SKM-1 (cell line): ENCODE measurements at regions not wholly inside any gene's neighbourhood (a gene's known extent, or its start where the extent isn't known, plus 50 kb on each side); places are given as distances from the start of the nearest gene placed in this dataset.

Experiments used
- DNase-seq: peaks from one replicate; lab custom pipeline; 2025; ENCODE audit not compliant: unreplicated experiment; lab: John Stamatoyannopoulos, UW

- DNase-seq, result no peak
Observed at GRCh38 chr14:29205658-29206057, 439.1 kb downstream of the FOXG1 start.

GRCh38 chr14:29215853-29216252 lies 449.3 kb downstream of the FOXG1 start:
- no peak for DNase-seq

GRCh38 chr14:29216268-29217232 lies 450.0 kb downstream of the FOXG1 start:
- no peak for DNase-seq

- no peak for DNase-seq
Observed at GRCh38 chr14:29217813-29218450, 451.3 kb downstream of the FOXG1 start.

DNA sequence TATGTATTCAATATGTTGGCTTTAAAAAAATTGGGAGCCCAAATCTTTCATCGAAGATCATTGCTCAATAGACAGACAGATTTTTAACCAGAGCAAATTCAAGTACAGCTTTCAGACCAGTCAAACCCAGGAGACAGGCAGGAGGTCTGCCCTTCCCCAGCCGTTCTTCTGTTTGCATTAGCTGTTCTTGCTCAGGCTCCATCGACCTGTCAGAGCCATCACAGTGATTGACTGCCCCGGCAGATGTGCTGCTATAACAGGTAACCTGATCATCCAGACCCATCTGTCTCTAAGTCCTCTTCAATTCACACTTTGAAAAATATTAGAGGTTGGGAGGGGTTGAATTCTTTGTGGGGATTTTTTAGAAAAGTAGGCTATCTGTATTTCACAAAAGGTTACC lies 453.5 kb downstream of the FOXG1 start:
- DNase-seq, result no peak

DNA sequence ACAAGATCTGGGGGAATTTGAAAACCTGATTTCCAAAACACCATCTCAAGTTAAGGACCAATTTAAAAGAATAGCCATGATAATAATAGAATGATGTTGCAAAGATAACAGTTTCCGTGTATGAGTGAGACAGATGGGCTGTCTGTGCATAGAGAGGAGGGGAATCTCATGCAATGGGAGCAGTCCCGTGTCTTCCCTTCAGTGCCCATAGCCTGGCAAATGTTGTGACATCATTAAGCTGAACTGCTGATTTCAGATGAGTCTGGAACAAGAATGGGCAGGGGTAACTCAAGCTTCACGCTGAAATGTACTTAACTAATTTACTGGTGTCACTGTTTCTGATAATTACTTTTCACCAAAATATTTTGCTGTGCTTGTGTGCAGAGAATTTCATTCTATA lies 454.0 kb downstream of the FOXG1 start:
- no peak for DNase-seq

- no peak for DNase-seq
Observed at GRCh38 chr14:29222006-29222405, 455.4 kb downstream of the FOXG1 start.

DNA sequence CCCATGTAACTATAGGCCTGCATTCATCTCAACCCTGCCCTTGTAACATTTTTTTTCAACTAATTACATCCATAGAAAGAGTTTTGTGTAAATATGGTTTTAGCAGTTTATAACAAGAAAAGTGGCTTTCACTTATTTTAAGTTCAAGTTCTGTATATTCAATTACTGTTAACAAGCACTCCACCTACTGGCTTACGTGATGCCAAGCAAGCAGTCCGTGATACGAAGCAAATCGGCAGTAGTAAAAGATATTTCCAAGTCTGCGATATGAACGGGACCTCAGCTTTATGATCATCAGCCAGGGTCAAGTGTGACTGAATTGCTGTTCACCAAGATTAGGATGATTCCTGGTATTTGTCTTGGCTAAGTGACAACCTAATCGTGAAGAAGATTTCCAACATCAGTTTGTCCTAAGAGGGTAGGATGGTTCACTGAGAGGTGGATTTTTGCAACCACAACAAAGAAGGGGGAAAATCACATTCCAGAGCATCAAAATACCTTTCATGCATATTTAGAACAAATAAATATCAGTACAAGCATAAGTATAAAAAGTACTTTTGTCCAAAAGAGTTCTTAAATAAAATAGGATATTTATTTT lies 456.2 kb downstream of the FOXG1 start:
- peak; percentile 0 for DNase-seq

GRCh38 chr14:29223947-29224346 lies 457.4 kb downstream of the FOXG1 start:
- no peak for DNase-seq

- no peak for DNase-seq
Observed at GRCh38 chr14:29227631-29228030, 461.0 kb downstream of the FOXG1 start.

DNA sequence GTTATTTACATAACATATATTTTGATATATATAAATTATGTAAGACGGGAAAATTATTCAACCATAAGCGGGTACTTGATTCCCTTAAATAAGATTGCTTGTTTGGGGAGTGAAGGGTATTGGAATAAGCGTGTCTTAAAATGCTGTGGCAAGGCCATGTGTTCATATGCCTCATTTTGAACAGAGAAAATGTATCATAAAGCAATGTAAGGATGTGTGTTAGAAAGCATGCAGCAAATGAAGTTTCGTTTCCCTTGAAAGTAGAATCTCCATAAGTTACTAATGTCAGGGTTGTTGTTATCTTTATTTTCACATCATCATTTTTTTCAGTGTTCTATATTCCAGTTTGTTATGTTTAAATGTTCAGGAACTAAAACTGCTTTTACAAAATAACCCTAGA lies 465.6 kb downstream of the FOXG1 start:
- DNase-seq, result no peak

- DNase-seq, result no peak
Observed at GRCh38 chr14:29232711-29233110, 466.1 kb downstream of the FOXG1 start.

GRCh38 chr14:29233188-29233587 lies 466.6 kb downstream of the FOXG1 start:
- DNase-seq, result no peak

DNA sequence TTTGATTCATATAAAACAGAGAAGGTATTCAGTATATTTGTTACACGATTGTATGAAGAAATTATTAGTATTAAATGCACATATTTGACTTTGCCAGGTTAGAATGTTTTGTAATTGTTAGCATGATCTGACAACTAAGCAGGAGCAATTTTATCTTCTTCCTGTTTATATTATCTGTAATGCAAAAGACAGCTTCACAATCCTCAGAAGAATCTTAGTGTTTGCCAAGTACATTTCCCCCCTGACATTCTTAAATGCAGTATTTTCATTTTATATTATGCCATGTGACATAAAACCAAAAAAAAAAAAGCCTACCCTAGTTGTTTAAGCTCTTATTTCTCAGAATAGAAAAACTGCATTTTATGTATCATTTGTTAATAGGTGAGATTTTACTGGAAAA lies 469.4 kb downstream of the FOXG1 start:
- no peak for DNase-seq

GRCh38 chr14:29236401-29236800 lies 469.8 kb downstream of the FOXG1 start:
- DNase-seq, result no peak

- no peak for DNase-seq
Observed at GRCh38 chr14:29236848-29237247, 470.3 kb downstream of the FOXG1 start.

DNA sequence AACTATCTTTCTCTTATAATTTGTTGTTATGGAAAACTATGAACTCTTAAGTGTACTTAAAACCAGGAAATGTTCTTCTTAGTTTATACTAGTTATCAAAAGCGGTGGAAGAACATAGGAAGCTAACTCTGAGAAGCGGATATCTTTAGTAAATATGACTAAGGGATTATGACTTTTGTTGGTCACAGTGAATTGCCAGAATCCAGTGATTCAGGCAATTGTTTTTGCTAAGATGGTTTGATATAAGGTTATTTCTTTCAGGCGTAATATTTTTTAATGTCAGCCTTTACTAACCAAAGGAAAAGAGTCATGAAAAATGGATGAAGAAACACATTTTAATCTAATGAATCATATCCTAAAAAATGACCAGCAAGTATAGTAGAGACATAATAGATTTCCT lies 473.5 kb downstream of the FOXG1 start:
- DNase-seq, result no peak

DNA sequence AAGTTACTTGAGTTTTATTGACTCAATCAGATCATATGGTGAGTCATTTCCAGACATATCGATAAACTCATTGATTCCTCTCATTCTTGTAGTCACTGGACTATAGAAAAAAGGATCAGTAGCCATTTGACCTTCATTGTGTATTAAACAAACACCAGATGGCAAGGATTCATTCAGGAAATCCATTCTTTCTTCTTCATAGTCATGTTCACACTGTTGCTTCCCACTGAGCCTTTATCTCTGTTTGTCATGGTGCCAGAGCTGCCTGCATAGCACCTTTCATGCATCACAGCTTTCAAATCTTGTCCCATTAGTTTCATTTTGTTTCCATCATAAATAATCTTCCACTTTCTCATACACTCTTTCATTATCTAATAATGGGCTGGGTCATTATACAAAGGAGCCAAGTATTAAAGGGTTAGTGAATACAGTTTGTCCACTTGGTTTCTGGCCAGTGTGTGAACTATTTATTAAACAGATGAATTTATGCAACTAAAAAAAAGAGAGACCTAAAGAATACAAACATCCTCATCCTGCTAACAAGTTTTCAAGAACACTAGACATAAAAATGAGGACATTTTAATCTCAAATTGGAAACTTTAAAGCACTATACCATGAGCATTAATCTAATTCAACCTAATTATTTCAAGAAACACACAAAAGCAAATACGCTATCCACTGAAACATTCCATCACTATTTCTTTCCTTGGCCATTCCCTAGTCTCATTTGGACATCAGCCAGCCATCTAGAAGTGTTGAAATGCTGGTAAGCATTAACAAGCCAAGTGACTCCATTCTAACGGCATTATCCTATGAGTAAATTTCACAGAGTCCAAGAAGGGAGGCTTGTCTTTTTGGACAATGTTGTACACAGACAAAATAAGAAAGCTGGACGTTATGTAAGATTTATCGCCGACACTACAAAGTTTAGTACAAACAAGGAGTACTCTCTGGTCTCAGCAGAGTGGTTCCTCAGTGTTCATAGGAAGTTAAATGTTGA lies 476.5 kb downstream of the FOXG1 start:
- no peak for DNase-seq

DNA sequence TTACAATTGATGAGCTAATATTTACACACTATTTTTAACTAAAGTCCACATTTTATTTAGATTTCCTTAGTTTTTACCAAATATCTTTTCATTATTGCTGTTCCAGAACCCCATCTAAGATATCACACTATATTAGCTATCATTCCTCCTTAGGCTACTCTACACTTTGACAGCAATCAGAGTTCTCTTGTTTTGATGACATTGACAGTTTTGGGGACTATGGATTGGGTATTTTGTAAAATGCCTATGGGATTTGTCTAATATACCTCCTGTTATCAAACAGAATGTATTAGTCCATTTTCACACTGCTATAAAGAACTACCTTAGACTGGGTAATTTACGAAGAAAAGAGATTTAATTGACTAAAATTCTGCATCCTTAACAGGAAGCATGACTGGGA lies 489.1 kb downstream of the FOXG1 start:
- no peak for DNase-seq

- DNase-seq, result no peak
Observed at GRCh38 chr14:29262979-29263378, 496.4 kb downstream of the FOXG1 start.

- DNase-seq, result no peak
Observed at GRCh38 chr14:29264865-29265264, 498.3 kb downstream of the FOXG1 start.
